Mammary epithelial cell (primary cell): ENCODE measurements at regions not wholly inside any gene's neighbourhood (a gene's known extent, or its start where the extent isn't known, plus 50 kb on each side); places are given as distances from the start of the nearest gene placed in this dataset.

ENCODE experiments used
- CTCF ChIP-seq, 2 donors: IDR thresholded peaks in 1 of 2; conservative IDR thresholded peaks in 1 of 2; 2 replicates each; pipeline ENCODE4 v1.5.1; 2011 to 2012; ENCODE audit warnings: inconsistent platforms in 2 of 2, low read length in 2 of 2, mild to moderate bottlenecking in 2 of 2, control low read depth in 1 of 2, low read depth in 1 of 2; ENCODE audit not compliant: insufficient read depth in 1 of 2; ENCODE audit errors: extremely low read depth in 1 of 2
- EZH2 ChIP-seq: IDR thresholded peaks from 2 replicates; pipeline ENCODE4 v1.6.1; 2012; ENCODE audit warnings: low read length, inconsistent platforms, borderline replicate concordance

- TF ChIP-seq CTCF (conservative IDR thresholded peaks at IDR 0.05 in 1 of 2, IDR thresholded peaks at IDR 0.05 in 1 of 2; ENCODE audit: extremely low read depth in 1 of 2, insufficient read depth in 1 of 2, low read depth in 1 of 2, low read length in 2 of 2) (no peak), EZH2 (no peak)
Observed at GRCh38 chr11:22938691-22939090, 78.4 kb upstream of the CCDC179 start.
